Neural progenitor cell (in vitro differentiated cells): ENCODE measurements at regions not wholly inside any gene's neighbourhood (a gene's known extent, or its start where the extent isn't known, plus 50 kb on each side); places are given as distances from the start of the nearest gene placed in this dataset.

Experiments used
- DNase-seq: peaks from one replicate; pipeline ENCODE4 v3.0.0-alpha.2; 2016; ENCODE audit warnings: low spot score
- H2AFZ ChIP-seq: fragments of 200-600 bp; sonication (generic); replicated peaks from 2 replicates; pipeline ENCODE4 v1.6.1; 2016; ENCODE audit warnings: antibody characterized with exemption
- H3F3A ChIP-seq: fragments of 200-600 bp; sonication (generic); 2 replicates; pipeline ENCODE4 v1.6.1; 2016; ENCODE audit warnings: antibody characterized with exemption, low read depth
- H3K27ac ChIP-seq: fragments of 200-600 bp; sonication (generic); 2 replicates; pipeline ENCODE4 v1.5.1; 2016; ENCODE audit warnings: mild to moderate bottlenecking
- H3K27me3 ChIP-seq: fragments of 200-600 bp; sonication (generic); 2 replicates; pipeline ENCODE4 v1.6.1; 2016; ENCODE audit warnings: mild to moderate bottlenecking, moderate library complexity
- H3K36me3 ChIP-seq: fragments of 200-600 bp; sonication (generic); 2 replicates; pipeline ENCODE4 v1.5.1; 2016
- H3K4me1 ChIP-seq: fragments of 200-600 bp; sonication (generic); 2 replicates; pipeline ENCODE4 v1.6.1; 2016; ENCODE audit warnings: mixed run types
- H3K4me2 ChIP-seq: fragments of 200-600 bp; sonication (generic); 2 replicates; pipeline ENCODE4 v1.6.1; 2016
- H3K4me3 ChIP-seq: fragments of 200-600 bp; sonication (generic); 2 replicates; pipeline ENCODE4 v1.5.1; 2016
- H3K79me2 ChIP-seq: fragments of 200-600 bp; sonication (generic); 2 replicates; pipeline ENCODE4 v1.6.1; 2016; ENCODE audit warnings: low read depth
- H3K9ac ChIP-seq: fragments of 200-600 bp; sonication (generic); 2 replicates; pipeline ENCODE4 v1.6.1; 2016
- H3K9me3 ChIP-seq: fragments of 200-600 bp; sonication (generic); 2 replicates; pipeline ENCODE4 v1.5.1; 2016; ENCODE audit warnings: low read depth
- H4K20me1 ChIP-seq: fragments of 200-600 bp; sonication (generic); 2 replicates; pipeline ENCODE4 v1.6.1; 2016; ENCODE audit warnings: low read depth
- H3K27ac Mint-ChIP-seq: 3 replicates; pipeline ENCODE4 v1.8.0; 2021; ENCODE audit warnings: mixed read lengths
- H3K27me3 Mint-ChIP-seq: 2 replicates; pipeline ENCODE4 v1.8.0; 2022; ENCODE audit warnings: low read depth, mild to moderate bottlenecking, inconsistent platforms, moderate library complexity, mixed read lengths; ENCODE audit not compliant: insufficient read depth
- H3K36me3 Mint-ChIP-seq: 3 replicates; pipeline ENCODE4 v1.8.0; 2021; ENCODE audit warnings: mixed read lengths
- H3K4me1 Mint-ChIP-seq: 3 replicates; pipeline ENCODE4 v1.8.0; 2021; ENCODE audit warnings: mixed read lengths
- H3K4me3 Mint-ChIP-seq: 3 replicates; pipeline ENCODE4 v1.8.0; 2021; ENCODE audit warnings: mild to moderate bottlenecking, moderate library complexity, mixed read lengths
- H3K9me3 Mint-ChIP-seq: 3 replicates; pipeline ENCODE4 v1.8.0; 2020; ENCODE audit warnings: mixed read lengths
- EZH2 ChIP-seq: fragments of 200-600 bp; sonication (generic); IDR thresholded peaks from 2 replicates; pipeline ENCODE4 v1.6.1; 2017; ENCODE audit warnings: antibody characterized with exemption, mild to moderate bottlenecking, moderate library complexity
- EZH2phosphoT487 ChIP-seq: fragments of 200-600 bp; sonication (generic); IDR thresholded peaks from 2 replicates; pipeline ENCODE4 v1.6.1; 2017; ENCODE audit warnings: antibody characterized with exemption
- TF ChIP-seq, protein P1 (sequence below): fragments of 200-600 bp; sonication (generic); IDR thresholded peaks from 2 replicates; pipeline ENCODE4 v1.5.1; 2017; ENCODE audit warnings: antibody characterized with exemption, mild to moderate bottlenecking

DNA sequence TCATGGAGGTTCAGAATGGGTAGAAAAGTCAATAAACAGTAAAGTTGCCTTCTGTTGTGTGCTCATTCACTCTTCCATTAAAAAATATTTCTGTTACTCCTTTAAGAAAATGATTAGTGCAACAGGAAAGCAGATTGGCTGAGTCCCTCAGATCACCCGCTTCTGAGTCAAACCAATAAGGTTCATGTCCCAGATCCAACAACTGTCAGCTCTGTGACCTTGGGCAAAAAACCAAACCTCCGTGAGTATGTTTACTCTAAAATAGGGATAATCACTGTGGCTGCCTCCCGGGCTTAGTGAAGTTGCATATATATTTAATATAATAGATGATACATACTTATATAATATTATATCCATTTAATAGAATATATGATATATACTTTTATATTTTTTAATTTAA is 698.5 kb upstream of the RBFOX1 start:
- H3K4me2 ChIP-seq: no peak overlapping the region
- no peaks in the 10 kb centered on the region for H3K9me3 ChIP-seq
- no peaks in the 10 kb centered on the region for H4K20me1 ChIP-seq
- H3K27me3 Mint-ChIP-seq: peaks cover 2% of the 10 kb centered on the region
- H3F3A ChIP-seq: peaks cover 17% of the 10 kb centered on the region
- H2AFZ ChIP-seq: no peak overlapping the region
- H3K36me3 ChIP-seq: no peaks in the 10 kb centered on the region
- no peak overlapping the region for H3K27ac Mint-ChIP-seq
- no peaks in the 10 kb centered on the region for H3K4me1 Mint-ChIP-seq
- H3K4me1 ChIP-seq: no peaks in the 10 kb centered on the region
- H3K27me3 ChIP-seq: no peaks in the 10 kb centered on the region
- no peak for DNase-seq
- no peaks in the 10 kb centered on the region for H3K36me3 Mint-ChIP-seq
- H3K9ac ChIP-seq: no peak overlapping the region
- no peak overlapping the region for H3K4me3 ChIP-seq
- H3K27ac ChIP-seq: no peak overlapping the region
- H3K79me2 ChIP-seq: no peaks in the 10 kb centered on the region
- no peak overlapping the region for H3K4me3 Mint-ChIP-seq
- H3K9me3 Mint-ChIP-seq: no peaks in the 10 kb centered on the region
- TF ChIP-seq, protein P1, sequence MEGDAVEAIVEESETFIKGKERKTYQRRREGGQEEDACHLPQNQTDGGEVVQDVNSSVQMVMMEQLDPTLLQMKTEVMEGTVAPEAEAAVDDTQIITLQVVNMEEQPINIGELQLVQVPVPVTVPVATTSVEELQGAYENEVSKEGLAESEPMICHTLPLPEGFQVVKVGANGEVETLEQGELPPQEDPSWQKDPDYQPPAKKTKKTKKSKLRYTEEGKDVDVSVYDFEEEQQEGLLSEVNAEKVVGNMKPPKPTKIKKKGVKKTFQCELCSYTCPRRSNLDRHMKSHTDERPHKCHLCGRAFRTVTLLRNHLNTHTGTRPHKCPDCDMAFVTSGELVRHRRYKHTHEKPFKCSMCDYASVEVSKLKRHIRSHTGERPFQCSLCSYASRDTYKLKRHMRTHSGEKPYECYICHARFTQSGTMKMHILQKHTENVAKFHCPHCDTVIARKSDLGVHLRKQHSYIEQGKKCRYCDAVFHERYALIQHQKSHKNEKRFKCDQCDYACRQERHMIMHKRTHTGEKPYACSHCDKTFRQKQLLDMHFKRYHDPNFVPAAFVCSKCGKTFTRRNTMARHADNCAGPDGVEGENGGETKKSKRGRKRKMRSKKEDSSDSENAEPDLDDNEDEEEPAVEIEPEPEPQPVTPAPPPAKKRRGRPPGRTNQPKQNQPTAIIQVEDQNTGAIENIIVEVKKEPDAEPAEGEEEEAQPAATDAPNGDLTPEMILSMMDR: no peak
- no peak for TF ChIP-seq EZH2phosphoT487
- no peak for TF ChIP-seq EZH2

DNA sequence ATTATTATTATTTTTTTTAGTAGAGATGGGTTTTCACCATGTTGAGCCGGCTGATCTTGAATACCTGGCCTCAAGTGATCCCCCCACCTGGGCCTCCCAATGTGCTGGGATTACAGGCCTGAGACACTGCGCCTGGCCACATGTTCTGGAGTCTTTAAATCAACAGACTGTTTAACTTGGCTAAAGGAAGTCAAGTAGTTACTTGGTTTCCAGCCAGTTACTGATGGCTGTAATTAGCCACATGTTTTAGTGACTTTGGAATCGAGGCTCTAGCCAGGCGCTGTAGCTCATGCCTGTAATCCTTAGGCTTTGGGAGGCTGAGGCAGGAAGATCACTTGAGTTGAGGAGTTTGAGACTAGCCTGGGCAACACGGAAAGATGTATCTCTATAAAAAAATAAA is 699.2 kb upstream of the RBFOX1 start:
- no peak for DNase-seq
- TF ChIP-seq, protein P1: no peak
- TF ChIP-seq EZH2phosphoT487 (no peak), EZH2 (no peak)
- Histone ChIP-seq H3F3A (peaks cover 17% of the 10 kb centered on the region), H2AFZ (no peak overlapping the region), H3K9ac (no peak overlapping the region), H3K4me2 (no peak overlapping the region), H3K9me3 (no peaks in the 10 kb centered on the region), H3K4me3 (no peak overlapping the region), H3K27ac (no peak overlapping the region), H4K20me1 (no peaks in the 10 kb centered on the region), H3K27me3 (no peaks in the 10 kb centered on the region), H3K36me3 (no peaks in the 10 kb centered on the region), H3K4me1 (no peaks in the 10 kb centered on the region), H3K79me2 (no peaks in the 10 kb centered on the region)
- Mint-ChIP-seq H3K4me1 (no peaks in the 10 kb centered on the region), H3K9me3 (no peaks in the 10 kb centered on the region), H3K4me3 (no peak overlapping the region), H3K36me3 (no peaks in the 10 kb centered on the region), H3K27ac (no peak overlapping the region), H3K27me3 (peaks cover 2% of the 10 kb centered on the region)

DNA sequence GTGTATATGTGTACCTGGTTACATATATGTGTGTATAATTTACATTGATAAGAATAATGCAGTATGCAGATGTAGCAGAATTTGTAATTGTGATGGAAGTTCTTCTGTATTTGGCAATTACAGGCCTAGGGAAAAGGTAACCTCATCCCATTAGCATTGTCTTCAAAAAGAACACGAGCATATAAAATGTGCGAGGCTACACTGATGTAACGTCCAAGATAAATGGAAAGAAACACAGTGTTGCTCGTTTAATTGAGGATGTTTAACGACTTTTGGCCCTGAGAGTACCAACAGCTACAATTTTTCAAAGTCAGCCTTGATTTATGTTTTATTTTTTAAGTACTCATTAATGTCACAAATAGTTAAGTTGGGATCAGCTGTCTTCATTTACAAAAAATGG is 703.5 kb upstream of the RBFOX1 start:
- H3K27ac Mint-ChIP-seq: no peak overlapping the region
- H3K9me3 Mint-ChIP-seq: no peaks in the 10 kb centered on the region
- Histone ChIP-seq H3F3A (no peaks in the 10 kb centered on the region), H3K4me2 (no peak overlapping the region), H3K79me2 (no peaks in the 10 kb centered on the region), H3K9me3 (no peaks in the 10 kb centered on the region), H3K36me3 (no peaks in the 10 kb centered on the region), H3K27me3 (no peaks in the 10 kb centered on the region), H3K4me3 (no peak overlapping the region), H3K27ac (no peak overlapping the region), H4K20me1 (no peaks in the 10 kb centered on the region), H3K4me1 (no peaks in the 10 kb centered on the region), H2AFZ (no peak overlapping the region), H3K9ac (no peak overlapping the region)
- H3K4me1 Mint-ChIP-seq: no peaks in the 10 kb centered on the region
- no peaks in the 10 kb centered on the region for H3K36me3 Mint-ChIP-seq
- H3K27me3 Mint-ChIP-seq: no peaks in the 10 kb centered on the region
- no peak overlapping the region for H3K4me3 Mint-ChIP-seq
- no peak for TF ChIP-seq EZH2phosphoT487
- TF ChIP-seq, protein P1: no peak
- no peak for TF ChIP-seq EZH2
- DNase-seq: no peak

DNA sequence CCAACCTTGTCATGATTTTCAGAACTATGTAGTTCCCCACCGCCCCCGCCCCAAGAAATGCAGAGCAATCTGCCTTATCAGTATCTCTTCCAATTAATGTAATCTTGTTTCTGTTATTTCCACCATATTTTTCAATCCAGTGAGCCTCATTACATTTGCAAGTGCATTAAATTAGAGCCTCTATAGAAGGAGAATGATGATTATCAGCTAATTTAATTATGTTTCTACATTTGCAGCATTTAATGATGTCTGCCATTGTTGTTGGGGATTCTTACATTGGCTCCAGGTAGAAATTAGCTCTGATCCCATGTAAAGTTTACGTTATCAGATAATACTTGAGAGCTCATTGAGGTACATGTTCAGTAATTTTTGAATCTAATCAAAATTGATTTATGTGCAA is 707.0 kb upstream of the RBFOX1 start:
- H3K27ac Mint-ChIP-seq: no peak overlapping the region
- Histone ChIP-seq H3K4me3 (no peak overlapping the region), H3K27me3 (no peaks in the 10 kb centered on the region), H3K9ac (no peak overlapping the region), H3K4me2 (no peak overlapping the region), H4K20me1 (no peaks in the 10 kb centered on the region), H3F3A (no peaks in the 10 kb centered on the region), H2AFZ (no peak overlapping the region), H3K4me1 (no peaks in the 10 kb centered on the region), H3K79me2 (no peaks in the 10 kb centered on the region), H3K36me3 (no peaks in the 10 kb centered on the region), H3K27ac (no peak overlapping the region), H3K9me3 (no peaks in the 10 kb centered on the region)
- H3K36me3 Mint-ChIP-seq: no peaks in the 10 kb centered on the region
- no peak for DNase-seq
- no peak overlapping the region for H3K4me3 Mint-ChIP-seq
- H3K4me1 Mint-ChIP-seq: no peaks in the 10 kb centered on the region
- TF ChIP-seq EZH2: no peak
- TF ChIP-seq EZH2phosphoT487: no peak
- TF ChIP-seq, protein P1: no peak
- peaks cover 4% of the 10 kb centered on the region for H3K9me3 Mint-ChIP-seq
- no peaks in the 10 kb centered on the region for H3K27me3 Mint-ChIP-seq
